NOMO-1 treated with DMSO at 0.1 percent for 48 hours (cell line): ENCODE measurements at regions not wholly inside any gene's neighbourhood (a gene's known extent, or its start where the extent isn't known, plus 50 kb on each side); places are given as distances from the start of the nearest gene placed in this dataset.
"Not testable (repeated sequence)": the region's sequence is repeated elsewhere in the genome, so short reads cannot be mapped to it uniquely, and the experiment has no call there.

Source experiments
- DNase-seq: peaks from one replicate; lab custom pipeline; 2025; ENCODE audit not compliant: unreplicated experiment; lab: John Stamatoyannopoulos, UW

DNA sequence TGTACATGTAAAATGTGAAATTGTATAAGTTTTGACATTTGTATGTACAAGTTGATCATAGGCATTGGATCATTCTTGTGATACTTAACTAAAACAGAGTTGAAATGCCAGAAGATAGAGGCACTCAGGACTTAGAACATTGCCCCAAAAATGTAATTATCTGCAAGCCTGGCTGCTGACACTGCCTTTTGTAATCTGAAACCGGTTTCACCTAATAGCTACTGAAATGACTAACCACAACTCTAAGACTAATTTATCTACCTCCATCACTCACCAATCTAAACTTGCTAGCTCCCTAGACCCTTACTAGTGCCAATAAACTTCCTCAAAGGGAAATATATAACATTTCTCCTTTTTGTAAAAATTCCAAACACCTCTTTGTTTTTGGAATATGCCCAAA, 2596.2 kb downstream of the PCDH9 start:
- DNase-seq: no peak

DNA sequence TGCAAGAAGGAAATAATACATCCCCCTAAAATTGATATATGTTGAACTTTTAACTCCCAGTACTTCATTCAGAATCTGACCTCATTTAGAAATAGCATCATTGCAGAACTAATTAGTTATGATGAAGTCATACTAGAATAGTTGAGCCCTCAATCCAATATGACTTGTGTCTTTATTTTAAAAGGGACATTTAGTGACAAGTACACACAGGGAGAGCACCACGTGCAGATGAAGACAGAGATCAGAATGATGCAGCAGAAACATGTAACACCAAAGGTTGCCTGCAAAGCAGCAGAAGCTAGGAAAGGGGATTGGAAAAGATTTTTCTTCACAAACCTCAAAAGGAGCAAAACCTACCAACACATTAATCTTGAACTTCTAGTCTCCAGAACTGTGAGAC, 2602.5 kb downstream of the PCDH9 start:
- DNase-seq: no peak

DNA sequence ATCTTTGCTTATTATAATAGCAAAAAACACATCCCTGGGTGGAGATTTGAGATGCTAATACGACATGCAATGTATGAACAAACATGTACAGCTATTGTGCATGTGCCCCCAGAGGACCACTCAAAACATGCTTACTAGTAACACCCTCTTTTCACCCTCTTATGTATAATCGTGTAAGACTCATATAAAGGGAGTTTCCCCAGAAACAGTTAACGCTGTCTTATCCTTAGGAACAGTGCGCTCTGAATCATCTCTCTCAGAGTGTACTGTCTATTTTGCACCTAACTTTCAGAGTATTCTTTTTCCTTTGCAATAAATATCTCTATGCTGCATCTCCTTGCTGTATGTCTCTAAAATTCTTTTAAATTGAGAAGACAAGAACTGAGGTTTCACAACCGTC, 2604.0 kb downstream of the PCDH9 start:
- no peak for DNase-seq

DNA sequence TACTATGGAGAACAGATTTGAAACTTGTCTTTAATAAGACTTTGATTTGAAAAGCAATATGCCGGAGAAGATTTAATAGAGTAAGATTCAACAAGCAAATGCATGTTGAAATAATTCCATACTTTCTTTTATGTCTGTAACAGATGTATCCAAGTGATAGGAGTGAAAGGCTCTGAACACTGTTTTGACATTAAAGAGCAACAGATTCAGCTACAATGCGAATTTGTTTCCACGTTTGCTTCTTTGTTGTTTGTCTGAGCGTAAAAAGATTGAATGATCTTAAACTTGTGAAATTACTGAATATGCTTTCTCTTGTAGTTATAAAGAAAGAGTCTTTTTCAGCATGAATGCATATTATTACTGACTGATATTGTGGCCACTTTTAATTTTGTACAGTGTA, 2612.9 kb downstream of the PCDH9 start:
- no peak for DNase-seq

DNA sequence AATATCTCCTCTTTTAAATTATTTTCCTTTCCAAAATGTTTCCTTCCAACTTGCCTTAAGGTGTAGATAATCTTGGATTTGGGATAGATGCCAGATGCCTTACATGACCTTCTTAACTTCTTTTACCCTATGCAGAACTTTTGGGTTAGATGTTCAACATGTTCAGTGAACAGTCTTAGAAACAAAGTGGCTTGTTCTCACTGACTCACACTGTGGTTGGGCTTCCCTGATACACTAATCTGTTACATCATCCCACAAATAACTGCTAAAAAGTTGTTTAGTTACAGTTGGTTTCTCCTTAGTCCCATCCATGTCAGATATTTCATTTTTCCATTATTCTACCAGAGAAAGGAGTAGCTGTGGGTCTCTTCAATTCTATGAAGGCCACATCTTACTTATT, 2638.2 kb downstream of the PCDH9 start:
- no peak for DNase-seq

DNA sequence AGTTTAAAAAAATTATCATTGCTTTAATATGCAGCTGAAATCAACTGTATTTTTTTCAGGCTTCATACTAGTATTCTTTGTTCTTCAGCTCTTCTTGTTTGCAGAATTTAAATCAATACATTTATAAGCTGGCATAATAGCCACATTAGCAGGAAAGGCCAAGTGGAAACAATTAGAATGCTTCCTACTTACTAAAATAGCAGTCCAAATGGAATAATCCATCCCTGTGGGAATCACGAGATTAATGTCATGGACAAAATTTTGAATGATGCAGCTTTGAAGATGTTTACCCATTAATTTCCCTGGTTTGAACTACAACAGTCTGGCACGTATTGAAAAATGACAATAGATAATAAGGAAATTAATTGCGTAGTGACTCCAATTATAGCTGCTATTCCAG, 2650.8 kb downstream of the PCDH9 start:
- DNase-seq: no peak

DNA sequence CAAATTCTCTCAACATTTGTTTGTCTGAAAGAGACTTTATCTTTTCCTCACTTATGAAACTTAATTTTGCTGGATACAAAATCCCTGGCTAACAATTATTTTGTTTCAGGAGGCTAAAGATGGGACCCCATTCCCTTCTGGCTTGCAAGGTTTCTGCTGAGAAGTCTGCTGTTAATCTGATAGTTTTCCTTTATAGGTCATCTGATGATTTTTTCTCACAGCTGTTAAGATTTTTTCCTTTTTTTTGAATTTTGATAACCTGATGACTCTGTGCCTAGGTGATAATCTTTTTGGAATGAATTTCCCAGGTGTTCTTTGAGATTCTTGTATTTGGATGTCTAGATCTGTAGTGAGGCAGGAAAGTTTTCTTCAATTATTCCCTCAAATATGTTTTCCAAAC, 2661.4 kb downstream of the PCDH9 start:
- DNase-seq: no peak

DNA sequence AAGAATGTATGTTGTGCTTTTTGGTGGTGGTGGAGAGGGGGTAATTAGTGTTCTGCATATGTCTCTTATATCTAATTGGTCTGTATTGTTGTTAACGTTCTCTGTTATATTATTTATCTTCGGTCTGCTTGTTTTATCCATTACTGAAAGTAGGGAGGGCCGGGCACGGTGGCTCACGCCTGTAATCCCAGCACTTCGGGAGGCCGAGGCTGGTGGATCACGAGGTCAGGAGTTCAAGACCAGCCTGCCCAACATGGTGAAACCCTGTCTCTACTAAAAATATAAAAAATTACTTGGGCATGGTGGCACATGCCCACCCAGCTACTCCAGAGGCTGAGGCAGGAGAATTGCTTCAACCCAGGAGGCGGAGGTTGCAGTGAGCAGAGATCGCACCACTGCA, 2672.1 kb downstream of the PCDH9 start:
- not testable (repeated sequence) for DNase-seq

DNA sequence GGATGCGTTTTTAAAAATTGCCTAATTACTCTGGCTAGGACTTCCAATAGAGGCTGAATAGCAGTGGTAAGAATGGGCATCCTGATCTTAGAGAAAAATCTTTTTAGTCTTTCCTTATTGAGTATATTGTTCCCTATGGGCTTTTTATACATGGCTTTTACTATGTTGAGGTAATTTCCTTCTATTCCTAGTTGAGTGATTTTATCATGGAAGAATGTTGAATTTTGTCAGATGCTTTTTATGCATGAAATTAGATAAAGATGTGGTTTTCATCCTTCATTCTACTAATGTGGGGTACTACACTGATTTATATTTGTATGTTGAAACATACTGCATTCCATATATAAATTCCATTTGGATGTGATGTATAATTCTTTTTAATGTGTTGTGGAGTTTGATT, 2673.8 kb downstream of the PCDH9 start:
- no peak for DNase-seq

DNA sequence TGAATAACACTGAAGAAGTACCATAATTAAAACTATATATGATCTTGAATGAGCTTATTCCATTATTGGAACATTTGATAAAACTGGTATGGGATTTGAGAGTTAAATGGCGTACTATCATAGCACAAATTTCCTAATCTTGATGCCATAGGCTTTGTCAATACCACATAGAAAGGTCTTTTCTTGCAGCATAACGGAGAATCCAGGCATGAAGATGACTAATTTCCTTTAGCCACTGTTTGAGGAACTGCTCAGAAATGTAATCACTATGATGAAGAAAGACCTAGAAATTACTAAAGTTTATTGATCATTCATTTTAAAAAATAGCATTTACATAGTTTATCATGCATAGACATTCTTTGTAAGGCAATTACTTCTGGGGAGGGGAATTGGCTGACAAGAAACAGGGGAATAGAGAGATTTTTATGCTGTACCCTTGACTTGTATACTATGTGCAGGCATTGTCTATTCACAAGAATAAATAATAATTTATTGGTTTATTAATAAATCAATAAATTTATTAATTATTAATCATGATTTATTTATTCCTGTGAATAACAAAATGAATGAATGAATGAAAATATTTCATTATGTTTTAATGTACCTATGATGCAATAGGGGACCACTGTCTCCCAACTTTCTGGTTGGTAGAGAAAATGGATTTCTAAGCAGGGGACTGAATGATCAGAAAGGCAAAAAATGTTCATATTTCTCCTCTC, 2676.6 kb downstream of the PCDH9 start:
- no peak for DNase-seq

DNA sequence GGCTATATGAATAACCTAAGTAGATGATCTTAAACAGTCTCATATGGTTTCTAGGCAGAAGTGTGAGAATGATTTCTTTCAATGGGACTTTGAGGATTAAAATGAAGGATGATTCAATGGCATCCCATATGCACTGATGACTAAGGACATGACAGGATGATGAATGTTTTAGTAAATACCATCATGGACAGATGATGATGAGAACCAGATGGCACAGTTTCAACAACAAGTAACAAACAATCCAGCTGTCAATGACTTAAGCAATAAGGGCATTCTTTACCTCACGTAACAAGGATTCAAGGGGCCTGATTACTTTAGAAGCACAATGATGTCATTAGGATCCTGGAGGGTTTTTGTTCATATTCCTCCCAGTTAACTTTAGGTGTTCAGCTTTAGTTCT, 2678.4 kb downstream of the PCDH9 start:
- DNase-seq: no peak

DNA sequence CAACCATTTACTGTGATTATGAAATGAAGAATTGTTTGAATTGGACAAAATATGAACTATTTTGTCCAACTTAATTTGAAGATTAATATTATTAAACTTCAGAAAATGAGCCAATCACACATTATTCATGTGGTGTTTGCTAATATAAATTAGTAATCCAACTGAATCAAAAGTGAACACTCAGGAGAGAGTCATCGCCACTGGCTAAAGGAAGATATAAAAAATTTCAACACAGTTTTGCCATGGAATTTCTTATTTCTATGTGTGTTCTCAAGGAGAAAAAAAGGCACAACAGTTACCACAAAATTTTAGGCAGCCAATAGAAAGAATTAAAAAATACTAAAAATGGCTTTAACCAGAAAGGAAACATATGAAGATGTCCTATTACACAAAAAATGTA, 2683.8 kb downstream of the PCDH9 start:
- DNase-seq: no peak

DNA sequence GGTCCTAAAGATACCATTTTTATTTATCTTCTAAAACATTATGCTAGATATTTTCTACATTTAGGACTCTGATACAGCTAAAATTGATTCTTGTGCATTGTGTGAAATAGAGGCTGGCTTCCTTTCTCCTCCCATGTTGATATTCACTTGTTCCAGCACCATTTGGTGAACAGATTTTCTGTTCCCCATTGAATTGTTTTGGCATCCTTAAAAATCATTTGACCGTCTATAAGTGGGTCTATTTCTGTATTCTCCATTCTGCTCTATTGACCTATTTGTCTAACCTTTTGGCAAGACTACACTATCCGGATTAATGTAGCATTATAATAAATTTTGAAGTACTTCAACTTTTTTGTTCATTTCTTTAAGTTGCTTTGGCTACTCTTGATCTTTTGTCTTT, 2689.2 kb downstream of the PCDH9 start:
- no peak for DNase-seq

DNA sequence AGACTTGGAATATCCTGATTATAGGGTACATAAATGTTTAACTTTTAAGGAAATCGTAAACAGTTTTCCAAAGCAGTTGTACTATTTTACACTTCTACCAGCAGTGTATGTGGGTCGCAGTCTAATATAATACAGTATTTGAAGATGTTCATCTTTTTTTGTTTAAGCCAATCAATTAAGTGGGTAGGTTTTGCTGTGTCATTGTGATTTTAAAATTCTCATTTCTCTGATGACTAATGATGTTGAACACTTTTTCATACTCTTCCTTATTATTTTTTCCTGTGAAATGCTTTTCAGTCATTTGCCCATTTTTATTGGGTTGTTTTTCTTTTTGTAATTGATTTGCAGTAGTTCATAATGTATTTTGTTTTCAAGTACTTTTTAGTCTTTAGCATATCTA, 2689.7 kb downstream of the PCDH9 start:
- DNase-seq: no peak

DNA sequence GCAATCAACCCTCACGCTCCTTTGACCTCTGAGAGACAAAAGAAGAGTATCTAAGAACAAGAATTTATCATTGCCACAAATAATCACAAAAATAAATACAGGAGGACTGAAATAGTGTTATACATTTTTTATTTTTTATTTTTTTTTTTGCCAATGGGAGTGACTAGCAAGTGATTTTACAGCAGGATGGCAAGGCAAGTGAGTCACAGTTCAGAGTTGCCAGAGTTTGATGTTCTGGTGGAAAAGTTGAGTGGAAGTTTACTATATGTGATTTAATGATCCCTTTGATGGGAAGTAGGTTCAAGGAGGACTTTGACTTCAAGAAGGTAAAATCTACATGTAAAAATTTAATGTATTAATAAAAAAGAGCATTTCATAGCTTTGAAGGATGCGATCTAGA, 2691.4 kb downstream of the PCDH9 start:
- no peak for DNase-seq

DNA sequence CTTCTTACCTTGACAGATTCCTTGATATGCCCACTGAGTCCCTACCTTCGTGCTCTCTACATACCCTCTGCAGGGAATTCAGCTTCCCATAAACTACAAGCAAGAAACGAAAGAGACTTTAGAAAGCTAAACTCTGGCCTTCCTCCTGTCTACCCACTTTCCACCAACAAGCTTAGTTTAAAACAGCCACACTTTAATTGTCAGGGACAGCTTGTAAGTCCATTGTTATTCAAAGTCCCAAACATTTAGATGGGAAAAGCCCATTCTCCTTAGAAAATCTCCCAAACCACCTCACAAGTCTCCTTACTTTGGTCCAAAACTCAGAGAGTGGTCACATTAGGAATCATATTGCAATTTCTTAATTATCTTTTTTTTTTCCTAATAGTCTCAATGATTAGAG, 2695.8 kb downstream of the PCDH9 start:
- no peak for DNase-seq

DNA sequence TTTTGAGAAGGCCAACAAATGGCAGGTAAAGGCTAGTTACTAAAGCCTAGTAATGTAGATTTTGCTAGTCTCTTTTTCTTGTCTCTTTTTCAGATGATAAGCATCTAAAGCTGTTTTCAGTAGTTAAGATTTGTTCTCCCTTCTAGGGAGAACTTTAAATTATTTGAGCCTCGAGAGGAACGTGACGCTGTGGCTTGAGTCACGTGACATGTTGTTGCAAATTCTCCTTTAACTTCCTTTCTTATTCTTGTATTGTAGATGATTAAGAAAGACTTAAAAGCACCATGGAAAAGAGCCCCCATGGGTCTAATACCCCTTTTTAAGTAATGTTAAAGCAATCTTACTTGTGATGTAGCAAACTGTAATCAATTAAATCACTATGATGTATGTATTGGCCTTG, 2698.7 kb downstream of the PCDH9 start:
- no peak for DNase-seq

DNA sequence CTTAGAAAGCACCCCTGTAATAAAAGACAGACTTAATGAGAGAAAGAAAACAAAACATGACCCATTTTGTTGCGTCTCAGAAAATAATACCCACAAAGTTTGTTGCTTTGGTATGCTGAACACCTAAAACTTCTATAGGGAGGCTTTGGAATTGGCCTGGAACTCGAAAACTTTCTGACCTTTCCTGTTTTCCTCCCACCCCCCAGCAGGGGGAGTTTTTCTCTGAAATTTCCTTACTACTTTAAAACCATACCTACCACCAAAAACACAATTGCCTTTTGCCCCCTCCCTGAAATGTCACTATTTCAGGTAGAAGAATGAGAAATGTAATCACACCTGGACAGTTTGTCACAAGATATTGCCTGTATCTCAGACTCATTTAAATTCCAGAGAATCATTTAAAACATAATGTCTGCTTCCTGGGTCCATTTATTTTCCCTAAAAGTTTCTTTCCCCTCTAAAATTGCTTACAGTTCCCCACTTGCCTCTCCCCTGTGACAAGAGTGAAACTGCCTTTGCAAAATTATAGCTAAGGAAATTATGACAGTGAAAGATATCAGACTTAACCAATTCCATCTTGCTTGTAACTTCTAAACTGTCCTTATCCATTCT, 2700.2 kb downstream of the PCDH9 start:
- no peak for DNase-seq

DNA sequence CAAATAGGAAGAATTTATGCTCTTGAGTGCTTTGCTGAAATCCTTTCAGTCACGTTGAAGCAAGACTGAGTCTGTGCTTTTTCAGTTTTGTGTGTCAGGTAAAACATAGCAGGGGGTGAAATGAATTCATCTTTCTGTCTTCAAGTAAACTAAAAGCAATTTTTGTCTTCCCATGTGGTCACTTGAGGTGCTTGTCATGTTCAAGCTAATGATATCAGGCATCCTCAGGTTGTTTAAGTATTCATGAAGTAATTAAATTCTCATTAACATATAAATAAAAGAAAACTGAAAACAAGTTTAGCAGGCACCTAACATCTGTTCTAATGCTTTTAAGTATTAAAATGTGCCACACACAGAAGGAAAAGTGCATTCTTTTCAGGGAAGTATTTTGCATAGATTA, 2701.3 kb downstream of the PCDH9 start:
- DNase-seq: no peak

DNA sequence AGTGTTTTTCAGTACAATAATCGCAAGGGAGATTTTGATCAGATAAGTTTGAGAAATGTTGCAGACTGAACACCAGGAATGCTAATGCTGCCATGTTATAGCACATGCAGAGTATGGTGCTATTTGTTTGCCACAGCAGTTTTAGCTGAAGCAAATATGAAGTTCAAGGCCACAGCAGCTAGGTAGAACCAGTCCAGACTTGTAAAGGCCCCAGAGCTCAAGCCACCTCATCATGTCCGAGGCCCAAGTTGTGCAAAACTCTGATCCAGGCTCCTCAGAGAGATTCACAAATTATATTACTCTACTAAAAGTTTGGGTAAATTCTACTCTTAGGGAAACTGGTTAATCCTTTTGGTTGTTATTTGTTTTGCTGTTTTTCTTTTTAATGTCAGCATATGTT, 2702.6 kb downstream of the PCDH9 start:
- DNase-seq: no peak

DNA sequence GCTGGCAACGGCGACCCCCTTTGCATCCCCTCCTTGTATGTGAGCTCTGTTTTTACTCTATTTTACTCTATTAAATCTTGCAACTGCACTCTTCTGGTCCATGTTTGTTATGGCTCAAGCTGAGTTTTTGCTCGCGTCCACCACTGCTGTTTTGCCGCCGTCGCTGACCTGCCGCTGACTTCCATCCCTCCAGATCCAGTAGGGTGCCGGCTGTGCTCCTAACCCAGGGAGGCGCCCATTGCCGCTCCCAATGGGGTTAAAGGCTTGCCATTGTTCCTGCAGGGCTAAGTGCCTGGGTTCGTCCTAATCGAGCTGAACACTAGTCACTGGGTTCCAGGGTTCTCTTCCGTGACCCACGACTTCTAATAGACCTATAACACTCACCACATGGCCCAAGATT, 2704.4 kb downstream of the PCDH9 start:
- no peak for DNase-seq

DNA sequence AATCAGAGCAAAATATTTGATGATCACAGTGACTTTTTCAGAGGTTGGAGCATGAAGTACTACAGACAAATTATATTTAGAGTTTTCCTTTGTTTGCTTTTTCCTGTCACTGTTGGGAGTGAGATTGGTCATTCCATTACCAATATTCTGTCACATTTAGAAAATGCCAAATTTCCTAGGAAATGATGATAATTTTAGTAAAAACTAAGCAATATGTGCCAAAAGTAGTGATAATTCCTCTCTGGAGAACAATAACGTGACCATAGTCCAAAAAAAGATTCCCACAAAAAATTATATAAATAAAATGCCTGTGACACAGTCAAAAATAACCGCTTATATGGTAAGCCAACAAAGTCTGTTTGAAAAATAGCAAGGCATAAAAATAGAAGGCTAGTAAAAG, 2719.4 kb downstream of the PCDH9 start:
- DNase-seq: no peak

DNA sequence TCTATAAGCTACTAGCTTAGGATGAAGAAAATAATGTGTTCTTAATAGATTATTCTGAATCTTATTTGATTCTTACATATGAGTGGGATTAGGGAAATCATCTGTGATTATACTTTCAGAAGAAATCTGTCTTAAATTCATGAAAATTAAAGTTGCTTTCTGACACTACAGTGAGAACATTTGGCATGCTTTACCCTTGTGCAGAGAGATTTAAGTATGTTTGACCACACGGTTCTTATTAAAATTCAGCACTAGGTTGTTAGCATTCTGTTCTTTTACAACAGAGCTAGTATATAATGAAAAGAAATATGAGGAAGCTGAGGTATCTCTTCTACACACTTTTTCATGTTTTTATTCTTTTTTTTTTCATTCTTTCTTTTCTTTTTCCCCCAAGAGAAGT, 2723.9 kb downstream of the PCDH9 start:
- DNase-seq: no peak
